ENCODE measurements at regions not wholly inside any gene's neighbourhood (a gene's known extent, or its start where the extent isn't known, plus 50 kb on each side); places are given as distances from the start of the nearest gene placed in this dataset.

DNA sequence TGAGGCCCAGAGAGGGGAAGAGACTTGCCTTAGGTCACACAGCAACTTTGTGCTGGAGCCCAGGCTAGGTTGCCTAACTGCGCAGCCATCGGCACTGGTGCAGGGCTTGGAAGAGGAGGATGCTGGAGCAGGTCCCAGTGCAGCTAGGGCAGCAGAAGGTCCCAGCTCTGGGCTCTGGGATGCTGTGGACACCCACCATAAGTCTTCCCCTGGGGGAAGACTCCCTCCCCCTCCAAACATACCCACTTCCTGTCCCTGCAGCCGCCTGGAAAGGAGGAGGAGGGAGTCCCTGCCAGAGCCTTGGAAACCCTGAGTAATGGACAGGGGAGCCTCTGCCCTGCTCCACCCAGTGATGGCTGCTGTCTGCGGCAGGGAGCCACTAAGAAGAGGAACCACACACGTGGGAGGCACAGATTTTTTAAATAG lies 93.6 kb downstream of the NCR2 start:
- DNase-seq (ENCODE audit: low read depth in 2 of 2) = no peak

DNA sequence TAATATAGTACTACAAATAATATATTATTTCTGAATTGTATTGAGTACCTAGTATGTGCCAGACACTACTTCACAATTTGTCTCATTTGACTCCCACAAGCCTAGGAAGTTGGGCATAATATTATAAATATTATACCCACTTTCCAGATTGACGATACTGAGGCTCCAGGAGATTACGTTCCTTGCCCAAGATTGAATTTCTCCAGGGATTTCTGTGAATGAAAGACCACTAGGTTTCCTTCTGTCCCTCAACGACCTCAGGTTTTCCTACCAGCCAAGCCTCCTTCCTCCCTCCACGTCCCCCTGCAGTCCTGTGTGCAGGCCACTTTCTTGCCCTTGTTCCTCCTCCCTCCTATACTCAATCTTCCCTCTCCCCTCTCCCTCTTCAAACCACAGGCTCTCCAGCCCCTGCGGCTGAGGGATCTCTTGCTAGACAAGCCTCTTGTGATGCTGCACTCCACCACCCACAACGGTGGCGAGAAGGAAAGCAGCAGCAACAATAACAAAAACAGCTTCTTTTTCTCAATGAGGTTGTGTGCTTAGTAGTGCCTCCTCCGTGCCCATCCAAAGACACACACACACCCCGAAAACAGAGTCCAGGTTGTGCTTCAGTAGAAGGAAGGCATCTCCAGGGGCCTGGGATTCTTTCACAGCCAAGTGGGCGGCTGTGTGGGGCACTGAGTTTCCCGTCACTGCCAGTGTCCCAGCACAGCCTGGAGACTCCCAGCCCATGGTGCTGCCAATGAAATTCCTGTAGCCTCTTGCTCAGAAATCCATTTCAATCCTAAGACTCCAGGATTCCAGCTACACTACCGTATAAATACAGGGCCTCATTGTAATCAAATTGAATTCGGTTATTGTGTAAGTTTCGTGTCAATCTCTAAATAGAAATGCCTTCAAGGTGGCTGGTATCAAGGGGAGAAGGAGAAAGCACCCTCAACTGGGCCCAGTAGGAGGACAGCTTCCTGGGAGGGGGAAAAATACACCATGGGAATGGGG lies 94.4 kb downstream of the NCR2 start:
- no peak for DNase-seq (ENCODE audit: low read depth in 2 of 2)

DNA sequence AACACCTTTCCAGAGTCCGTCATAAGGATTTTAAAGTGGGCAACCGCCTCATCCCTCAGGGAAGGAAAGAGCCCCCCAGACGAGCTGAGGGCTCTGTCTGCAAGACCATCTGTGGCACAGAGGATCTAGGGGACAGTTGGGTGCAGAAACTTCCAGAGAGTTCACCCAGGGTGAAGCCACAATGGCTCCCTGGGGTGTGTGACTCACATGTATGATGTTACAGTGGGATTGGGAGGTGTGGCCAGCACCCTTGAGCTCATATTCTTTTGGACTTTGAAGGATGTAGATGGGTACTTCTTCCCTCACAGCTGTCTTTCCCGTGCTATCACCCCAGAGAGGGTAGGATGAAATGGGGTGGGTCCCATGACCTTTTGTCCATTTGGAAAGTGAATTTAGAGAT lies 95.5 kb downstream of the NCR2 start:
- DNase-seq (ENCODE audit: low read depth in 2 of 2) = peak in 1 of 2 experiments; percentile 31

DNA sequence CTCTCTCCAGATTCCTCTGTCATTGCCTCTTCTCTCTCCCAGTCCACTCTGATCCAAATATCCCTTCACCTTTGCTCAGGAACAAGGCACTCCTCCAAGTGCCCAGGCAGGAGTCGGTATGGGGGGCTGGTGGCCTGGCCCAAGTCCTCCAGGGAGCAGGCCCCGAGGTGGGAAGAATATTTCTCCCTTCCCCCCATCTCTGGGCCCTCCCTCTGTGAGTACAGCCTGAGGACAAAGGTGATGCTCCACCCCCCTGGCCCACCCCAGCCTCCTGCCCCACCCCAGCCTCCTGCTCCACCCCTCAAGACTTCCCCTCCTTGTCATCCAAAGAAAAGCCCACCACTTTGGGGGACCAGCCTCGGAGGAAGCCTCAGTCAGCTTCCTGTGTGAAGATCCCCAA lies 96.9 kb downstream of the NCR2 start:
- DNase-seq (ENCODE audit: low read depth in 2 of 2) = no peak

DNA sequence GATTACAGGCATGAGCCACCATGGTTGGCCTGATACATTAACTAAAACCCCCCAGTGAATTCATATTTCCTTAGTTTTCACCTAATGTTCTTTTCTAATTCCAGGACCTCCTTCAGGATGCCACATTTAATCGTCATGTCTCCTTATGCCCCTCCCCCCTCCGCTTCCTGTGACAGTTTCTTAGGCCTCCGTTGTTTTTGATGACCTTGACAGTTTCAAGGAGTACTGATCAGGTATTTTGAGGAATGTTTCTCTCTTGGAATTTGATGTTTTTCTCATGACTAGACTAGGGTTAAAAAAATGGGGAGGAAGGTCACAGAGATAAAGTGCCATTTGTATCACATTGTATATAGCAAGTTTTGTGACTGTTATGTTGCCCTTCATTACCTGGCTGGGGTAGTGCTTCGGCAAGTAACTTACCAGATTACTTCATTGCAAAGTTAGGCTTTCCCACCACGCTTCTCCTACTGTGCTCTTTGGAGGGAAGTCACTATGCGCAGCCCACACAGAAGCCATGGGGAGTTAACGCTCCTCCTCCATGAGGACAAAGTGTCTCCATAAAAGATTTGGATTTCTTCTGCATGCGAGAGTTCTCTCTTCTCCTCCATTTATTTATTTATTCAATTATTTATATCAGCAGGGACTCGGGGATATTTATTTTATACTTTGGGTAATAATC lies 99.5 kb downstream of the NCR2 start:
- no peak for DNase-seq (ENCODE audit: low read depth in 2 of 2)

DNA sequence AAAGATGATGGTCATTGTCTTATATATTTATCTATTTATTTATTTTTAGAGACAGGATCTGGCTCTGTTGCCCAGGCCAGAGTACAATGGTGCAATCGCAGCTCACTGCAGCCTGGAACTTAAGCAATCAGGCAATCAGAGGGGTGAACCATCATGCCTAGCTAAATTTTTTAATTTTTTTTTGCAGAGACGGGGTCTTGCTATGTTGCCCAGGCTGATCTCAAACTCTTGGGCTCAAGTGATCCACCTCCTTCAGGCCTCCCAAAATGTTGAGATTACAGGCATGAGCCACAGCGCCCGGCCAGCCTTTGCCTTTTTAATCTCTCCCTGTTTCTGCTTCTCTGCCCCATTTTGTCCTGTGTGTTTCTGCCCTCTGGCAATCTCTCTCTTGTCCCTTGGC lies 102.2 kb downstream of the NCR2 start:
- DNase-seq (ENCODE audit: low read depth in 2 of 2) = no peak

DNA sequence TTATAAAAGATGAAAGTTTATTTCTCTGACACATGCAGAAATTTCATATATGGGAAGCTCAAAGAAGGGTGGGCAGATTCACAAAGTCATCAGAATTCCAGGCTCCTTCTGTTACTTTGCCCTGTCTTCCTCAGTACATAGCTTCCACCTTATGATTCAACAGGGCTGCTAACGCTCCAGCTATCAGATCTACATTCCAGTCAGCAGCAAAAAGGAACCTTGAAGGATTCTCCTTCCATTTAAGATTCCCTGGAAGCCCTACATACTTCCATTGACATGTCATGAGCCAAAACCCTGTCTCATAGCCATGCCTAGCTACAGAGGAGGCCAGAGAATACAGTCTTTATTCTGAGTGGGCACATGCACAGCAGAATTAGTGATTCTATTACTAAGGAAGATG lies 103.3 kb downstream of the NCR2 start:
- no peak for DNase-seq (ENCODE audit: low read depth in 2 of 2)

DNA sequence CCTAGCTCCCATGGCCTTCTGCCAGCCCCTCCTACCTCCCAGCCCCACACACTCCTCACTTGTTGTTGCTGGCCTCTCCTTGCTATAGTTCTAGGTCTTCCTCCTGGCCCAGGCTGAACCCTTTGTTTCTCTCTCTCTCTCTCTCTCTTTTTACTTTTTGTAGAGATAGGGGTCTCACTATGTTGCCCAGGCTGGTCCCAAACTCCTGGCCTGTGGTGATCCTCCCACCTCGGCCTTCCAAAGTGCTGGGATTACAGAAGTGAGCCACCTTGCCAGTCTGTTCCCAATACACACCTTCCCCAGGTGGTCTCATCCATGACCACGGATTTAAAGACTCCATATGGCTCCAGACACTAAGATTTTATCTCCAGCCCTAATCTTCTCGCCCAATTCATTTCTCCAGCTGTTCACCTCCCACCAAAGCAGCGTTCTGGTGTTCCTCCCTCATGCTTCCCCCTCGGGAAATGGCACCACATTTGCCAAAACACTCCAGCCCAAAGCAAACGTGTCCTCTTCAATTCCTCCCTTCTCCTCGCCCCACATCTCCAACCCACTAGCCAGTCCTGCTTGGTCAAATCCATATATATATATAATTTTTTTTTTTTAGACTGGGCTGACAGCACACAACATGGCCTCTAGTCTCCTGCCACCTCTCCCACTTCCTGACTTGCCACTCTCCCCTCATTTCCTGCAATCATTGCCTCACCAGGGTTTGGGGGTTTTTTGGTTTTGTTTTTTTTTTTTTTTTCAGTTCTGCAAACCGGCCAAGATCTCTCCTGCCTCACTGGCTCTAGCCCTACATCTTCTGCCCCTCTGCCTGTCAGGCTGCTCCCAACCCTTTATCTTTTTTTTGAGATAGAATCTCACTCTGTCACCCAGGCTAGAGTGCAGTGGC lies 104.4 kb downstream of the NCR2 start:
- no peak for DNase-seq (ENCODE audit: low read depth in 2 of 2)

DNA sequence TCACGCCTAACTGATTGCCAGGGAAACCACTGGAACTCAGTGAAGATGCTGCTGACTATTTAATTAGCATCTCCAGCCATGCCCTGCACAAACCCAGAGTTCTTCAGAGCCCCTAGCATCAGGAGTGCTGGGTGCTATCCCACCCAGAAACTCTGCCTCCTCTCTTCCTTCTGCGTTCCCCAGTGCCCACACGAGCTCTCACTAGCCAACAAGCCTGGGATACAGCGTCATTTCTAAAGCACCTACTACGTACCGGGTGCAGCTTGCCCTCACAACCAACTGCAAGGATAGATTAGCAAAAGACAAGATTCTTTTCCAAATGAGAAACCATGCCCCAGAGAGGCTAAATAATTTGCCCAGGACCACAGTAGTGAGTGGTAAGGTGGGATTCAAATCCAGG lies 105.2 kb upstream of the FOXP4 start:
- DNase-seq (ENCODE audit: low read depth in 2 of 2) = no peak

DNA sequence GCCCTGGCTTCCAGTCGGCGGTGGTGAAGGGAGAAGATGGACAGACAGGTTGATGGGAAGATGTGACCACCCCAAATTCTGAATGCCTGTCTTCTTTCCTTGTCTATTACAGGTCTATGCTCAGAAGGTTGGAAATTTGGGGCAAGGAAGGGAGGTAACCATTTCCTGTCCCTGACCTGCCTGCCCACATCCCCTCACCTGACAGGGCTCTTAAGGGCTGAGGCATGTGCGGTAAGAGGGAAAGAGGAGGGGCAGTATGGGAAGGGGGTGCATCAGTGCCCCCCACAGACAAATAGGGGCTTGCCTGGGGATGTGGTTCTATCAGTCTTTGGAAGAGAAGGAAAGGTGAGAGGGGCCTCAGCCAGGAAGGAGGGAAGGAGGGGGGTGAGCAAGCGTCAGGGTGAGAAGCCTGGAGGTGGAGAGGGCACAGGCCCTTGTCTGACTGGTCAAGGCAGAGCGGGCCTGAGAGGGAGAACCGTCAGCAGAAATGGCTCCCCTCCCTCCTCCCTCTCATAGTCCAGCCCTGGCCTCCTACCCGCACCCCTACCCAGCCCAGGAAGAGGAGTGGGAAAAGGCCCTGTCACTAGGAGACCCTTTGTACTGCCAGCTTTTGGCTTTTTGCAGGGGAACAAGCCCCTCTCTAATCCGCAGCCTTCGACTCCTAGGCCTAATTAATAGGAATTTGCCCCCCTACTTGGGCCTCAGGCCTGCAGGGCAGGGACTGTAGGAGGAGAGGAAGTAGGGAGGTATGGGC lies 104.4 kb upstream of the FOXP4 start:
- DNase-seq (ENCODE audit: low read depth in 2 of 2) = no peak

DNA sequence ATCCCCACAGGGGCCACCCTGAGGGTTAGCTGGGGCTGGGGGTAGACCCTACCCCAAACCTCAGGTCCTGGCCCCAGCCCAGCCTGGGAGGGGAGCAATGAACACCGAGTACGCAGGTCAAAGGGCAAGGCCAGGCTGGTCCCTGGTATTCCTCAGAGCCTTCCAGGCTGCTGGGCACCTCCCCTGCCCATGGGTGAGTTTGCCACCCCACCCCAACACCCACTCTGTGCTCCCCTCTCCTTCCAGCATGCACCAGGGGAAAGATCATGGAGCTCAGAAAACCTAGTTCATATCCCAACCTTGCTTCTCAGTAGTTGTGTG lies 103.9 kb upstream of the FOXP4 start:
- no peak for DNase-seq (ENCODE audit: low read depth in 2 of 2)

DNA sequence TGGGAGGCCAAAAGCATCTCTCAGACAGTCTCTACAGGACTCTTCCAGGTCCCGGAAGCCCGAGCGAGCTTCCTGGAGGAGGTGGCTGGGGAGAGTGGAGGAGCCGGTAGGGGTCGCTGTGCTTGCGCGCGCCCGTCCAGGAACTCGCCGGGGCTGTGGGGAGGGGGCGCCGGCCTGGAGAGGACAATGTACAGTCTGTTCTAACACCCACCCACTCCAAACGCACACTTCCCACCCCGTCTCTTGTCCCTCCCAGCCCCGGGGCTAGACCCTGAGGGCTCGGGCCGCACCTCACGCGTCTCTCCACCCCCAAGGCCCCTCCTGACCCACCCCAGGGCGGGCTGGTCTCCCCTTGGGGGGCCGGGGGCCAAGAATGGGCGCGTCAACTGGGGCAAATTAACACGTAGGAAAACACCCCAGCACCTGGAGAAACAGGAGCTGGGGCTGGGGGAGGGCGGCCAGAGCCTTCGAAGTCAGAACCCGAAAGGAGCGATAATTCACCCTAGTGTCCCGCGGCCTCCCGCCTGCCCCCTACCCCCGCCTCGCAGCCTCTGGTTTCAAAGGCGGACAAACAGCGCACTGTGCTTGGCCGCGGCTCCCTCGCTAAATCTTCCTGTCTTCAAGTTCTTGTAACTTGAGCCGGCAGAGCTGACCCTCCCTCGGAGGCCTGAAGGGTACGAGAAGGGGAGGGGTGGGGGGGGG lies 103.2 kb upstream of the FOXP4 start:
- peak in 1 of 2 experiments; percentile 49 for DNase-seq (ENCODE audit: low read depth in 2 of 2)

DNA sequence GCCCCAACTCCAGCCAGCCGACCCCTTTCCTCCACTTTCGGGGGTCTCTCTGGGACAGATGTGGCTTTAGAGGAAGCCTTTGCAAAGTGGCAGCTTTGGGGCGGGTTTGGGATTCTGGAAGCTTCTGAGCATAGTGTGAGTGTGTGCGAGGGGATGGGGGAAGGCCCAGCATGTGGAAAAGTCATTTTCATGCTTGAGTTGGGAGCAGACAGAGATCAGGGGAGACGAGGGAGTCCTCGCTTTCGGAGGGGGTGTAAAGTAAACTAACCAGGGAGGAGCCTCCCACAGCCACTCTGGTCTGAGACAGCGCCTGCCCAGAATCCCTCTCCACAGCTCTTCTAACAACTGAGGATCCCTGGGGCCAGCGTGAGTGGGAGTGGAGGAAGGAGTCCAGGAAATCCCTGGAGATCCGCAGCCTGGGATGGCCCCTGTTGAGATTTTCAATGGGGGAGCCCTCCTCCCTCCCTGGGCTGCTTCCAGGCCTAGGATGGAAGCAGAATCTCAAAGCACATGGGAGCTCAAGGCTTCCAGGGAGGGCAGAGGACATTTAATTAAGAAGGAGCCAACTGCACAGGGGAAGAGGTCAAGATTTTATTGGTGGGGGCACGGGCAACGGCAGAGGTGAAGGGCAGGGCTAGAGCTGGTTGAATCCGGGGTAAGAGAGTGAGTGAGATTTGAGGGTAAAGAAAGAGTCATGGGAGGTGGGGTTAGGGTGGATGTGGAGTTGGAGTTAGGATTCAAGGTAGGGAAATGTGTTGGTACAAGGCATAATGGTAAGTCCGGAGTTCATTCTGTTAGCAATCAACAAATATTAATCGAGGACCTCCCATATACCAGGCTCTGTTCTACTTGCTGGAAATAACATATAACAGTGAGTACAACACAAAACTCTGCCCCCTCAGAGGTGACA lies 102.3 kb upstream of the FOXP4 start:
- no peak for DNase-seq (ENCODE audit: low read depth in 2 of 2)

DNA sequence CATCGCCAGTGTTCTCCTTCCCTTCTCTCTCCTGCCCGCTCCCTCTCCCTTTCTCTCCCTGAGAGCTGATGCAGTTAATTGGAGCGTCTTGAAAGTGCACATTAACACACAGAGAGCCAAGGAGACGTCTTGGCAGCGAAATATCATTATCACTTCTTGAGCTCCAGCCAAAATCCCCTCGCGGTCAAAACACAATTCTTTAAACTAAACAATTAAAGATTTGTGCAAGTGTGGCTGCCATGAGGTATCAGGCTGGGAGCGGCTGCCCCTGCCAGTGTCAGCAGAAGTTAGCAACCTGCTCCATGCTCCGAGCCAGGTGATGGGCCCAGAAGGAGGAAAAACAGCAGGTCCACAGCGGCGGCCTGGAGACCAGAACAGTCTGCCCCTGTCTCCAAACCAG lies 100.9 kb upstream of the FOXP4 start:
- DNase-seq (ENCODE audit: low read depth in 2 of 2) = peak in 1 of 2 experiments; percentile 35

DNA sequence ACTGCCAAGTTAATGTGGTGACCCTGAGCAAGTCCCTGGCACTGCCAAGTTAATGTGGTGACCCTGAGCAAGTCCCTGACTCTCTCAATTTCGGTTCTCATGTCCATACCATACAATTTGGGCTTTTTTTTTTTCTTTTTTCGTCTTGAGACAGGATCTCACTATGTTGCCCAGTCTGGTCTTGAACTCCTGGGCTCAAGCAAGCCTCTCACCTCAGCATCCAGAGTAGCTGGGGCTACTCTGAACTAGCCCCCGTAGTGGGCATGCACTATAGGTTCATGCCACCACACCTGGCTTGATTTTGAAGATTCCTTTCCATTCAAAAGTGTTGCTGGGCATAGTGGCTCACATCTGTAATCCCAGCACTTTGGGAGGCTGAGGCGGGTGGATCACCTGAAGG lies 100.0 kb upstream of the FOXP4 start:
- no peak for DNase-seq (ENCODE audit: low read depth in 2 of 2)

DNA sequence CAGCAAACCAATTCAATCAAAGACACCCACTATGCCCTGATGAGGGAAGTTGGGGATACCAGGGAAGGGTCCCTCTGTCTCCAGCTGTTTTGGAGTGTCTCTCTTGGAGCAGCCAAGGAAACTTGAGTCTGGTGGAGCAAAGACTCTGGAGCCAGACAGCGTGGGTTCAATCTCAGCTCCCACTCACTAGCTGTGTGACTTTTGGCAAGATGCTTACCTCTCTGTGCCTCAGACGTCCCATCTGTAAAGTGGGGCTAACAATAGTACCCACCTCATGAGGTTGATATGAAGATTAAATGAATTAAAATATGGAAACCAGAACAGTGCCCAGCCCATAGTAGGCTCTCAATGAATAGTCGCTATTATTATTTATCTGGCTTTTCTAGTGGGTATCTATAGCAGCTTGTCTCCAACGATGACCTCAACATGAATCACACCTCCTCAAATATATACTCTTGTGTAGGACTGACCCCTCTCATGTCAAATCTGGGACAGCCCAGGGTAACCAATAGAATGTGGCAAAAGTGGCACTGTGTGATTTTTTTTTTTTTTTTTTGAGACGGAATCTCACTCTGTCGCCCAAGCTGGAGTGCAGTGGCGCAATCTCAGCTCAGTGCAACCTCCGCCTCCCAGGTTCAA lies 99.2 kb upstream of the FOXP4 start:
- DNase-seq (ENCODE audit: low read depth in 2 of 2) = no peak

DNA sequence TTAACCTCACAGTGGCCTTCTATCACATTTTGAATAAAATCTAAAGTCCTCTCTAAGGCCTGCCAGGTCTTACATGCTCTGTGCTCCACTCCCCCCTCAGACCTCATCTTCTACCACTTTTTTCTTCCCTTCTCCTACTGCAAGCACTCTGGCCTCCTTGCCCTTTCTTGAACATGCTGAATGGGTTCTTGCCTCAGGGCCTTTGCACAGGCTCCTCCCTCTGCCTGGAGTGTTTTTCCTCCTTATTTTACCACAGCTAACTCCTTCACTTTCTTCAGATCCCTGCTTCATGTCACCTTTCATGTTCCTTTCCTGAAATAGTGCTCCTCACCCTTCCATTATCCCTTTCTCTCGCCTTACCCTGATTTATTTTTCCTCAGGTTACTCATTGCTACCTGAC lies 97.9 kb upstream of the FOXP4 start:
- no peak for DNase-seq (ENCODE audit: low read depth in 2 of 2)

DNA sequence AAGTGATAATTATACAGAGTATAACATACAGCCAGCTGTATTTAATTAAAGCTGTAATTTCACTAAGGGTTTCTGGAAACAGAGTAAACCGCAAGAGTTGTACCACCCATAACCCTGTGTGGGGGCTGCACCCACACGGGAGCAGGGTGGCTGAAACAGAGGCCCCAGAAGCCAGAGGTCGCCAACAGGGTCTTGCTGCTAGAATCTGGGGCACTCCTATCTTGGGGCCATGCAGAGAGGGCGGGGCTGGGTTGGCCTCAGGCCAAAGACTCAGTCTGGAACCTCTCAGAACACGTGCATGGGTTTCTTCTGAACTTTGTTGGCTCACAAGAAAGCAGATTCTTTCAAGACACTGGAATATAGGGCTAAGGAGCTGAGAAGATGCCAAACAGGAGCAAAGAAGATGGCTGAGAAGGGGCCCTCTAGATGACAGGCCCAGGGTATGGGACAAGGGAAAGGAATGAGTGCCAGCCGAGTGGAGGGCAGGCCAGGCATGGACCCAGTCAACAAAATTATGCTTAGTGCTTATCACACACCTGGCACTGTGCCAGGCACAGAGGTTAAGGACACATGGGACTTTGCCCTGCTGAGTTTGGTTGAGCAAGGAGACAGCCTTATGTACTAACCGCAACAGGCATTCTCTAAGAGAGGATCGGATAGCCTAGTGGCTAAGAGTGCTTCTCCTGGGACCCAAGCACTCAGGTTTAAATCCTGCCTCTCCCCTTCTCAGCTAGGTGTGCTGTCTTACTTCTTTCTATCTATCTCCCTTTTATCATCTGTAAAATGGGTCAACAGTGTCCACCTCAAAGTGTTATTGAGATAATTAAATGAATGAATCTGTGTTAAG lies 96.6 kb upstream of the FOXP4 start:
- peak in 1 of 2 experiments; percentile 44 for DNase-seq (ENCODE audit: low read depth in 2 of 2)

All from fibroblast of skin of left biceps (primary cell).